Tibial nerve (tissue), 4 donors: ENCODE measurements at regions not wholly inside any gene's neighbourhood (a gene's known extent, or its start where the extent isn't known, plus 50 kb on each side); places are given as distances from the start of the nearest gene placed in this dataset.

ENCODE experiments used
- DNase-seq, 2 donors: peaks; one replicate each; pipeline ENCODE4 v3.0.0-alpha.2; 2019; ENCODE audit warnings: low spot score in 2 of 2
- H3K27ac ChIP-seq, 4 donors: fragments of 200-600 bp; sonication (generic) in 3 of 4; one replicate each; pipeline ENCODE4 v1.5.1; 2017 to 2019; ENCODE audit warnings: mild to moderate bottlenecking in 1 of 4
- H3K27me3 ChIP-seq, 2 donors: fragments of 200-600 bp; sonication (generic) in 1 of 2; one replicate each; pipeline versions ENCODE4 v1.5.1 to v1.6.0; 2017 to 2019
- H3K36me3 ChIP-seq, 3 donors: fragments of 200-600 bp; sonication (generic); one replicate each; pipeline ENCODE4 v1.5.1; 2018 to 2019
- H3K4me1 ChIP-seq, 4 donors: fragments of 200-600 bp; sonication (generic) in 3 of 4; one replicate each; pipeline ENCODE4 v1.5.1; 2017 to 2019
- H3K4me3 ChIP-seq, 4 donors: fragments of 200-600 bp; sonication (generic) in 3 of 4; one replicate each; pipeline ENCODE4 v1.5.1; 2017 to 2019; ENCODE audit warnings: mild to moderate bottlenecking in 1 of 4, moderate library complexity in 1 of 4
- H3K9me3 ChIP-seq, 4 donors: fragments of 200-600 bp; sonication (generic) in 3 of 4; one replicate each; pipeline ENCODE4 v1.5.1; 2017 to 2019
- EP300 ChIP-seq, 2 donors: sonication (generic); formaldehyde crosslinking; IDR thresholded peaks; one replicate each; pipeline ENCODE4 v1.6.1; 2017; ENCODE audit warnings: antibody characterized with exemption in 2 of 2, mild to moderate bottlenecking in 1 of 2
- POLR2A ChIP-seq, 2 donors: fragments of 450-650 bp; IDR thresholded peaks; one replicate each; pipeline ENCODE4 v1.6.1; 2017; ENCODE audit warnings: antibody characterized with exemption in 2 of 2, mild to moderate bottlenecking in 2 of 2, moderate library complexity in 2 of 2
- WGBS, 2 donors: methylation state at CpG; one replicate each; pipeline ENCODE4 v1.1.5; 2018; 5-methylcytosine and 5-hydroxymethylcytosine counted together
- TF ChIP-seq, protein P1 (sequence below), 5 experiments: fragments of 200-600 bp in 3 of 5; fragments of 450-650 bp in 2 of 5; sonication (generic) in 3 of 5; IDR thresholded peaks; one replicate each; pipeline ENCODE4 v1.5.1; 2016 to 2019; ENCODE audit warnings: antibody characterized with exemption in 5 of 5, mild to moderate bottlenecking in 3 of 5, moderate library complexity in 2 of 5

DNA sequence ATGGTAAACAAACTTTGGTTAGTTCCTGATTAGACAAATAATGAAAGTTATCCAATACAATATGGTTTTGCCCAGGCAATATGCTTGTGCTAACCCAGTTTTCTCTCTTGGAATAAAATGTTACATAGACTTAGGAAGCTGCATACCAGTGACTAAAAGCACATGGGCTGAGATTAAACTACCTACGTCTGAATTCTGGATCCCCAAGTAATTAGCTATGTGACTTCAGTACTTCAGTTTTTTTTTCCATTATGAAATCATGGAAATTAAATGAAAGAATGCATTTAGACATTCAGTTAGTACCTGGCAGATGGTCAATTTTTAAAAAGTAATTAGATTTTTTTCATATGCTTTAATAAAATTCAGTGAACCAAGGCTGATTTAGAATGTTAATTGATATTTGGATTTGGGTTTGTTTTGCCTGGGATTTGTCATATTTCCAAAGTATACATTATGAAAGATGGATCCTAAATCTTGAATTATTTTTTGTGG, 213.9 kb downstream of the PTH2R start:
- DNase-seq, result no peak
- TF ChIP-seq EP300 (IDR thresholded peaks at IDR 0.05) (no peak), POLR2A (IDR thresholded peaks at IDR 0.05) (no peak)
- TF ChIP-seq, protein P1, sequence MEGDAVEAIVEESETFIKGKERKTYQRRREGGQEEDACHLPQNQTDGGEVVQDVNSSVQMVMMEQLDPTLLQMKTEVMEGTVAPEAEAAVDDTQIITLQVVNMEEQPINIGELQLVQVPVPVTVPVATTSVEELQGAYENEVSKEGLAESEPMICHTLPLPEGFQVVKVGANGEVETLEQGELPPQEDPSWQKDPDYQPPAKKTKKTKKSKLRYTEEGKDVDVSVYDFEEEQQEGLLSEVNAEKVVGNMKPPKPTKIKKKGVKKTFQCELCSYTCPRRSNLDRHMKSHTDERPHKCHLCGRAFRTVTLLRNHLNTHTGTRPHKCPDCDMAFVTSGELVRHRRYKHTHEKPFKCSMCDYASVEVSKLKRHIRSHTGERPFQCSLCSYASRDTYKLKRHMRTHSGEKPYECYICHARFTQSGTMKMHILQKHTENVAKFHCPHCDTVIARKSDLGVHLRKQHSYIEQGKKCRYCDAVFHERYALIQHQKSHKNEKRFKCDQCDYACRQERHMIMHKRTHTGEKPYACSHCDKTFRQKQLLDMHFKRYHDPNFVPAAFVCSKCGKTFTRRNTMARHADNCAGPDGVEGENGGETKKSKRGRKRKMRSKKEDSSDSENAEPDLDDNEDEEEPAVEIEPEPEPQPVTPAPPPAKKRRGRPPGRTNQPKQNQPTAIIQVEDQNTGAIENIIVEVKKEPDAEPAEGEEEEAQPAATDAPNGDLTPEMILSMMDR (IDR thresholded peaks at IDR 0.05), result no peak
- Histone ChIP-seq H3K36me3 (no peaks in the 10 kb centered on the region), H3K27ac (no peak overlapping the region), H3K4me3 (no peak overlapping the region), H3K9me3 (peaks cover 0 to 4% (median 0%) of the 10 kb centered on the region in 4 donors), H3K27me3 (no peaks in the 10 kb centered on the region), H3K4me1 (no peaks in the 10 kb centered on the region)
- WGBS, 2 donors, result 48 to 49% methylated on average over 1 of the region's 1 CpG

DNA sequence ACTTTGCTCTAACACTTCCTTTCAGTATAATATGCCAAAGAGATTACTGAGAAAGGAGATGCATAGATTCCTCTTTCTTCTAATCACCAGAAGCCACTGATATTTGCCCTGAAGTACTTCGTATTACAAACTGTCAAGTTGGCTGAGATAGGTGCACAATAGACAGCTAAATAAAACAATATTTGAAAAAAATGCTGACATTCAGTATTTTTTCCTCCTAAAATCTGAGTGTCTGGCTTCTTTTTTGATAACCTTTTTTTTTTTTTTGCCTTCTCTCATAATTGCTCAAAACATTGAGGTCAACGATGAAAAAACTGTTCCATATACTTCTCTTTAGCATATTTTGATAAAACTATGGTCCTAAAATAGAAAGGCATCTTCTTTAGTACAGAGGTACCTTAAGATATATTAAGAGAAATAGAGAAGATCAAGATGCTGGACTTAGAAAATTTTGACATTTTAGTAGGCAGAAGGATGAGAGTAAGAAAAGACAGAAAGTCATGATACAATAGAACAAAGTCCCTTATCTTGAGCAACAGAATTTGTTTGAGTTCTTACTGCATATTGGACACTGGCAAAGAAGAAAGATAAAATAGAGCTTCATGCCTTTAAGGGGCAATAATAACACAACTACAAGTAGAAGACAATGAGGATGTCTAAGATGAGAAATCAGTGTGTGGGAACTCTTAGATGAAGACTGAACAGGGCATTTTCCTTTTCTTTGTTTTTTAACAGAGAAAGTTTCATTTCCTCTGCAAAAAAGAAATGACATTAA, 220.7 kb downstream of the PTH2R start:
- DNase-seq, result no peak
- Histone ChIP-seq H3K27ac (no peak overlapping the region), H3K4me3 (no peak overlapping the region), H3K4me1 (peaks cover 0 to 3% (median 0%) of the 10 kb centered on the region in 4 donors), H3K27me3 (no peaks in the 10 kb centered on the region), H3K9me3 (no peaks in the 10 kb centered on the region), H3K36me3 (no peaks in the 10 kb centered on the region)
- TF ChIP-seq POLR2A (IDR thresholded peaks at IDR 0.05), result no peak
- no peak for TF ChIP-seq EP300 (IDR thresholded peaks at IDR 0.05)
- TF ChIP-seq, protein P1 (IDR thresholded peaks at IDR 0.05), result no peak
- WGBS, 2 donors, result 79 to 86% methylated on average over 2 of the region's 2 CpGs

DNA sequence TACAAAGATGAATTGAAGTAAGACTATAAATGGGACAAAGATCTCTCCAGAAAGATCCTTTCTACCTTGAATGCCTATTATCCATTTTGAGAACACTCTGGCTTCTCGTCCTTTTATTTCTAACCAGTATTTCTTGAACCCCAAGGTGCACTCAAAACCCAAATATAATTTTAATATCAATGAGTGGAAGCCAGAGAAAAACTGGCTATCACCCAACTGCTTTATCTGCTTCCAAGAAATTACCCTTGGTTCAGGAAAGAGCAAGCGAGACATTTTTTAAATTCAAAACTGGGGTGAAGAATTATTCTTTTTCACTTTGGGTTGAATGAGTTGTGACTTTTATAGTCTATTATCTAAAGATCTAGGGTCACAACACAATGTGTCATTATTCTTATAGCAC, 221.3 kb downstream of the PTH2R start:
- Histone ChIP-seq H3K27ac (peak overlapping the region in 1 of 4 donors; percentile 16), H3K27me3 (no peaks in the 10 kb centered on the region), H3K4me1 (peaks cover 0 to 3% (median 0%) of the 10 kb centered on the region in 4 donors), H3K9me3 (peaks cover 0 to 6% (median 0%) of the 10 kb centered on the region in 4 donors), H3K4me3 (no peak overlapping the region), H3K36me3 (no peaks in the 10 kb centered on the region)
- DNase-seq, result no peak
- TF ChIP-seq, protein P1 (IDR thresholded peaks at IDR 0.05), result no peak
- TF ChIP-seq POLR2A (IDR thresholded peaks at IDR 0.05) (no peak), EP300 (IDR thresholded peaks at IDR 0.05) (no peak)
- 30 to 31% methylated on average over 2 of the region's 2 CpGs for WGBS, 2 donors

DNA sequence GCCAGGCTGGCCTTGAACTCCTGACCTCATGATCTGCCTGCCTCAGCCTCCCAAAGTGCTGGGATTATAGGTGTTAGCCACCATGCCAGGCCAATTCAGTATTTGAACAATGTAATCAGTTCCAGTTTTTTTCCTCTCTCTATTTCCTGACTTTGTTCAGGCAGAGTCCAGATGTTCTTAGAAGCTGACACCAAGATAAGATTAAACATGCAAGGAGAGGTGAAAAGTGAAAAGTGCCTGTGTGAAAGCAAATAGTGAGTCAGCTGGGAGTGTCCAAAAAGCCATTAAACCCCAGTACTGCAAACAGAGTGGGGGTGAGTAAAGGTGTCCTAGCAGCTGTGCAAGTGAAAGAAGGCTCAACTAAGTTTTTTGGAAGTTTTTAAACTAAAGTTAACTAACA, 231.5 kb downstream of the PTH2R start:
- no peak for TF ChIP-seq POLR2A (IDR thresholded peaks at IDR 0.05)
- TF ChIP-seq, protein P1 (IDR thresholded peaks at IDR 0.05), result no peak
- TF ChIP-seq EP300 (IDR thresholded peaks at IDR 0.05), result no peak
- Histone ChIP-seq H3K36me3 (no peaks in the 10 kb centered on the region), H3K4me3 (no peak overlapping the region), H3K27ac (no peak overlapping the region), H3K9me3 (no peaks in the 10 kb centered on the region), H3K27me3 (no peaks in the 10 kb centered on the region), H3K4me1 (no peaks in the 10 kb centered on the region)
- no peak for DNase-seq

DNA sequence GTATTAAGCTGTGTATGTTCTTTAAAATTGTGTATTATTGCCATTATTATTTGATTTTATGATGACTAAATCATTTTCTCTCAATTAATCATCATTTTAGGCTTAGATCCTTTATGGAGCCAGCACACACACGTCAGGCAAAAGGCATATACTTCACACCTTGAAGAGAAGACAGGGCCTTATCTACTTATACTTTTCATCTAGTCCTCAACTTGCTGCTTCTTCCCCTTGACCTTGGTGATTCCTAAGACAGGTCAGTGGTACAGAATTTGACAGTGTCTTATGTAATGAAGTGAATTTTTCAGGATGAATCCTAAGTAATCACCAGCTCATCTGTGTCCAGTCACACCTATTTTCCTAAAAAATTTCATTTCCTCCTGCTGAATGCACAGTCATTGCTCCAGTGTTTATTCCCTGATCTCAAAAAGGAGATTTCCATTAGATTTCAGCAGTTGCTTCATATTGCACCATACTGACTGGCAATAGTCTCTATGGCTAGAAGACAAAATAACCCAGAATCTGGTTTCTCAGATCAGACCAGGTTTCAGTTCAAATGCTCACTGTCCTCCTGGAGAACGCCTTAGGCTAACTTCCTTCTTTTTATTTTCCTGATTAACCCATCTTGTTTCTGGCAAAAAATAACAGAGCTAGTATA, 235.7 kb downstream of the PTH2R start:
- TF ChIP-seq, protein P1 (IDR thresholded peaks at IDR 0.05), result no peak
- TF ChIP-seq EP300 (IDR thresholded peaks at IDR 0.05) (no peak), POLR2A (IDR thresholded peaks at IDR 0.05) (no peak)
- DNase-seq, result no peak
- 44 to 66% methylated on average over 2 of the region's 2 CpGs for WGBS, 2 donors

More for the DNA sequence above, 235.7 kb downstream of the PTH2R start:
- Histone ChIP-seq H3K4me1 (no peaks in the 10 kb centered on the region), H3K4me3 (no peak overlapping the region), H3K9me3 (no peaks in the 10 kb centered on the region), H3K36me3 (no peaks in the 10 kb centered on the region), H3K27ac (no peak overlapping the region), H3K27me3 (no peaks in the 10 kb centered on the region)
